HG03103 (cell line): ENCODE measurements at regions not wholly inside any gene's neighbourhood (a gene's known extent, or its start where the extent isn't known, plus 50 kb on each side); places are given as distances from the start of the nearest gene placed in this dataset.

Experiments used
- ATAC-seq: cut with Tn5 transposase; IDR thresholded peaks from one replicate; pipeline ENCODE4 v1.9.1; 2021; ENCODE audit warnings: low read depth; ENCODE audit not compliant: unreplicated experiment

GRCh38 chr5:19352120-19352519 is 635.9 kb downstream of the CDH18 start:
- ATAC-seq = no peak

GRCh38 chr5:19369048-19369447 is 619.0 kb downstream of the CDH18 start:
- ATAC-seq = no peak

GRCh38 chr5:19369561-19369960 is 618.4 kb downstream of the CDH18 start:
- ATAC-seq = no peak

- no peak for ATAC-seq
Observed at GRCh38 chr5:19370655-19371386, 617.2 kb downstream of the CDH18 start.

- ATAC-seq = no peak
Observed at GRCh38 chr5:19388391-19388790, 599.6 kb downstream of the CDH18 start.

- no peak for ATAC-seq
Observed at GRCh38 chr5:19401032-19401431, 587.0 kb downstream of the CDH18 start.

GRCh38 chr5:19406576-19407365 is 581.2 kb downstream of the CDH18 start:
- no peak for ATAC-seq

- no peak for ATAC-seq
Observed at GRCh38 chr5:19408149-19408548, 579.9 kb downstream of the CDH18 start.

- ATAC-seq = no peak
Observed at GRCh38 chr5:19411936-19412335, 576.1 kb downstream of the CDH18 start.
